A549 (cell line): ENCODE measurements at regions not wholly inside any gene's neighbourhood (a gene's known extent, or its start where the extent isn't known, plus 50 kb on each side); places are given as distances from the start of the nearest gene placed in this dataset.

Experiments used
- ATAC-seq, 2 experiments: fragments of 200-7000 bp in 1 of 2; fragments of >200 bp in 1 of 2; cut with Nextera tagmentation in 1 of 2; cut with Tn5 transposase in 1 of 2; 3 replicates each; pipeline versions ENCODE4 v1.8.0 to v1.9.1; 2018 to 2020; ENCODE audit warnings: mild to moderate bottlenecking in 1 of 2, moderate library complexity in 1 of 2
- CTCF ChIA-PET: fragments of 300-600 bp; sonication (Branson Sonifier 250); formaldehyde crosslinking; extraction: SDS; loops from one replicate; lab custom pipeline; 2021; ENCODE audit warnings: antibody characterized with exemption, inconsistent platforms; lab: Yijun Ruan, JAX
- POLR2A ChIA-PET: fragments of 350-600 bp; formaldehyde crosslinking; extraction: SDS; loops from one replicate; lab custom pipeline; 2021; ENCODE audit warnings: antibody characterized with exemption, inconsistent platforms; lab: Yijun Ruan, JAX
- DNase-seq, 2 experiments: peaks; one replicate each; pipeline versions ENCODE4 v3.0.0 to v3.0.0-alpha.2; 2011 to 2016; ENCODE audit warnings: low read depth in 1 of 2, low spot score in 1 of 2
- FAIRE-seq: peaks from 2 replicates; lab custom pipeline; 2011; peaks lifted over from hg19 to GRCh38; lab: Jason Lieb, UNC
- H3K27ac ChIP-seq, 2 experiments: fragments of >200 bp; sonication (Bioruptor Twin); formaldehyde crosslinking; 3 replicates each; pipeline ENCODE4 v1.5.1; 2016 to 2017
- H3K4me1 ChIP-seq: fragments of >200 bp; sonication (Bioruptor Twin); formaldehyde crosslinking; 3 replicates; pipeline ENCODE4 v1.6.1; 2016
- H3K4me2 ChIP-seq: fragments of >200 bp; sonication (Bioruptor Twin); formaldehyde crosslinking; 3 replicates; pipeline ENCODE4 v1.6.1; 2016
- H3K4me3 ChIP-seq: fragments of >200 bp; sonication (Bioruptor Twin); formaldehyde crosslinking; 3 replicates; pipeline ENCODE4 v1.5.1; 2016
- H3K9me3 ChIP-seq: fragments of >200 bp; sonication (Bioruptor Twin); formaldehyde crosslinking; 3 replicates; pipeline ENCODE4 v1.6.1; 2016
- BHLHE40 ChIP-seq: IDR thresholded peaks from 2 replicates; pipeline ENCODE4 v1.6.1; 2012; ENCODE audit warnings: low read depth, low read length, inconsistent platforms
- CBX8 ChIP-seq: fragments of 200-600 bp; sonication (generic); IDR thresholded peaks from 2 replicates; pipeline ENCODE4 v1.6.1; 2016
- CHD2 ChIP-seq: fragments of 150-350 bp; IDR thresholded peaks from 2 replicates; pipeline ENCODE4 v1.6.1; 2014; ENCODE audit warnings: low read length; ENCODE audit not compliant: partially characterized antibody
- CTCF ChIP-seq: fragments of >200 bp; sonication (Bioruptor Twin); formaldehyde crosslinking; IDR thresholded peaks from 3 replicates; pipeline ENCODE4 v1.5.1; 2016
- E2F6 ChIP-seq: IDR thresholded peaks from 2 replicates; pipeline ENCODE4 v1.6.1; 2012; ENCODE audit warnings: low read depth, borderline replicate concordance
- EHF ChIP-seq: fragments of 250-450 bp; sonication (Bioruptor Pico); IDR thresholded peaks from 2 replicates; pipeline ENCODE4 v1.5.0; 2020; ENCODE audit warnings: mild to moderate bottlenecking
- ELK1 ChIP-seq: fragments of 150-350 bp; IDR thresholded peaks from 2 replicates; pipeline ENCODE4 v1.6.1; 2014; ENCODE audit warnings: low read depth, mild to moderate bottlenecking, low read length
- FOSL2 ChIP-seq, 2 experiments: fragments of 450-650 bp in 1 of 2; fragments of >200 bp in 1 of 2; sonication (Bioruptor Twin) in 1 of 2; formaldehyde crosslinking; IDR thresholded peaks; 2 replicates each; pipeline versions ENCODE4 v1.5.0 to v1.6.1; 2016 to 2020; ENCODE audit warnings: mild to moderate bottlenecking in 1 of 2, moderate library complexity in 1 of 2
- FOXS1 ChIP-seq: fragments of 250-450 bp; sonication (Bioruptor Pico); IDR thresholded peaks from 2 replicates; pipeline ENCODE4 v1.5.0; 2020; ENCODE audit warnings: mild to moderate bottlenecking, moderate library complexity
- HDAC2 ChIP-seq: fragments of 200-600 bp; sonication (generic); IDR thresholded peaks from 2 replicates; pipeline ENCODE4 v1.6.1; 2016
- HOXB13 ChIP-seq: fragments of 250-450 bp; sonication (Bioruptor Pico); IDR thresholded peaks from 2 replicates; pipeline ENCODE4 v1.5.0; 2020; ENCODE audit warnings: low read depth, mild to moderate bottlenecking, moderate library complexity
- HOXB5 ChIP-seq: fragments of 250-450 bp; sonication (Bioruptor Pico); IDR thresholded peaks from 2 replicates; pipeline ENCODE4 v1.5.0; 2020; ENCODE audit warnings: mild to moderate bottlenecking, moderate library complexity
- KDM1A ChIP-seq: fragments of 200-600 bp; sonication (generic); IDR thresholded peaks from 2 replicates; pipeline ENCODE4 v1.6.1; 2016; ENCODE audit warnings: low read depth, mild to moderate bottlenecking
- MAX ChIP-seq: IDR thresholded peaks from 2 replicates; pipeline ENCODE4 v1.6.1; 2012
- MYC ChIP-seq: IDR thresholded peaks from 2 replicates; pipeline ENCODE4 v1.6.1; 2012; ENCODE audit warnings: mild to moderate bottlenecking, inconsistent platforms, low read length, improper control_type of control experiment, borderline replicate concordance
- NPAS2 ChIP-seq: fragments of 250-450 bp; sonication (Bioruptor Pico); IDR thresholded peaks from 2 replicates; pipeline ENCODE4 v1.8.0; 2022; ENCODE audit warnings: mild to moderate bottlenecking, moderate library complexity, borderline replicate concordance
- PHF8 ChIP-seq: fragments of 200-600 bp; sonication (generic); IDR thresholded peaks from 2 replicates; pipeline ENCODE4 v1.6.1; 2016; ENCODE audit warnings: low read depth, mild to moderate bottlenecking, antibody characterized with exemption, moderate library complexity, borderline replicate concordance
- RAD21 ChIP-seq, 2 experiments: fragments of >200 bp in 1 of 2; sonication (Bioruptor Twin) in 1 of 2; formaldehyde crosslinking in 1 of 2; IDR thresholded peaks in 1 of 2; conservative IDR thresholded peaks in 1 of 2; 2 replicates in 1 of 2; 3 replicates in 1 of 2; pipeline ENCODE4 v1.6.1; 2012 to 2018; ENCODE audit warnings: inconsistent platforms in 1 of 2
- REST ChIP-seq: fragments of 200-600 bp; sonication (generic); IDR thresholded peaks from 2 replicates; pipeline ENCODE4 v1.6.1; 2016; ENCODE audit warnings: antibody characterized with exemption, mild to moderate bottlenecking, moderate library complexity
- SREBF2 ChIP-seq: fragments of 450-650 bp; IDR thresholded peaks from 2 replicates; pipeline ENCODE4 v1.6.1; 2014; ENCODE audit warnings: mild to moderate bottlenecking, moderate library complexity
- TFCP2L1 ChIP-seq: fragments of 250-450 bp; sonication (Bioruptor Pico); IDR thresholded peaks from 2 replicates; pipeline ENCODE4 v1.5.0; 2021; ENCODE audit warnings: mild to moderate bottlenecking
- ZFP36 ChIP-seq: fragments of 450-650 bp; IDR thresholded peaks from 2 replicates; pipeline ENCODE4 v1.6.1; 2014; ENCODE audit warnings: borderline replicate concordance; ENCODE audit not compliant: partially characterized antibody
- ZSCAN20 ChIP-seq: fragments of 250-450 bp; sonication (Bioruptor Pico); IDR thresholded peaks from 2 replicates; pipeline ENCODE4 v1.8.0; 2022; ENCODE audit warnings: mild to moderate bottlenecking, moderate library complexity
- WGBS: methylation state at CpG from one replicate; pipeline ENCODE4 v1.1.6; 2017; ENCODE audit errors: missing lambda C conversion rate; 5-methylcytosine and 5-hydroxymethylcytosine counted together
- TF ChIP-seq, protein P1 (sequence below): fragments of 250-450 bp; sonication (Bioruptor Pico); IDR thresholded peaks from 2 replicates; pipeline ENCODE4 v1.5.0; 2020; ENCODE audit warnings: low read depth, mild to moderate bottlenecking, moderate library complexity
- TF ChIP-seq, protein P2 (sequence below): IDR thresholded peaks from 2 replicates; pipeline ENCODE4 v1.6.1; 2012
- TF ChIP-seq, protein P3 (sequence below): fragments of >200 bp; sonication (Bioruptor Twin); formaldehyde crosslinking; IDR thresholded peaks from 2 replicates; pipeline ENCODE4 v1.6.1; 2016

DNA sequence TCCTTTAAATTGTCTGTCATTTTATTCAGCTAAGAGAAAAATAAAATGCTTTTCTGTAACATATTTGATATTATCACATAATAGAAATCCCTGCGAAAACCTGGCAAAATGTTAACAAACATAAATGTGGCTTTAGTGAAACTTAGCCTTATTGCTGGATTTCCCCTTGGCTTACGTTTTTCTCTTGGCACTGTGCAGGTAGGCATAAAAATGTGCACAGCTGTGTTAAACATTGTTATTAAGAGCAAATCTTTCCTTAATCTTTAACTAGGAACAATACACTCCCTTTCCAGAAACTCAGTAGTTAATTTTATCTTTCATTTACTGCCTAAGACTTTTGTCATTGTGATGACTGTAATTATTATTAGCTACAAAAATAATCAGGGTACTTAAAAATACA is 202.4 kb upstream of the GNPDA2 start:
- ChIA-PET CTCF (no interaction called here), POLR2A (no interaction called here)
- H3K9me3 ChIP-seq, result no peaks in the 10 kb centered on the region
- no peaks in the 10 kb centered on the region for H3K4me1 ChIP-seq
- 2% methylated on average over 2 of the region's 2 CpGs for WGBS
- ATAC-seq, result no peak
- H3K4me3 ChIP-seq, result no peak overlapping the region
- FAIRE-seq, result no peak
- TF ChIP-seq SREBF2, result no peak
- TF ChIP-seq FOXS1 (CRISPR knock-in tag), result no peak
- TF ChIP-seq REST, result no peak
- TF ChIP-seq TFCP2L1 (CRISPR knock-in tag), result no peak
- no peak for TF ChIP-seq HOXB5 (CRISPR knock-in tag)
- no peak for TF ChIP-seq ELK1
- no peak for TF ChIP-seq BHLHE40
- TF ChIP-seq HOXB13, result no peak
- TF ChIP-seq FOSL2 (IDR thresholded peaks at IDR 0.05), result no peak
- TF ChIP-seq FOSL2 (CRISPR knock-in tag; IDR thresholded peaks at IDR 0.05), result no peak
- no peak for TF ChIP-seq NPAS2
- no peak for TF ChIP-seq MAX
- TF ChIP-seq MYC, result no peak
- no peak for TF ChIP-seq CBX8
- TF ChIP-seq, all 56 proteins: peak for 0
- DNase-seq, result no peak
- Histone ChIP-seq H3K4me2 (no peak overlapping the region), H3K27ac (no peak overlapping the region)

DNA sequence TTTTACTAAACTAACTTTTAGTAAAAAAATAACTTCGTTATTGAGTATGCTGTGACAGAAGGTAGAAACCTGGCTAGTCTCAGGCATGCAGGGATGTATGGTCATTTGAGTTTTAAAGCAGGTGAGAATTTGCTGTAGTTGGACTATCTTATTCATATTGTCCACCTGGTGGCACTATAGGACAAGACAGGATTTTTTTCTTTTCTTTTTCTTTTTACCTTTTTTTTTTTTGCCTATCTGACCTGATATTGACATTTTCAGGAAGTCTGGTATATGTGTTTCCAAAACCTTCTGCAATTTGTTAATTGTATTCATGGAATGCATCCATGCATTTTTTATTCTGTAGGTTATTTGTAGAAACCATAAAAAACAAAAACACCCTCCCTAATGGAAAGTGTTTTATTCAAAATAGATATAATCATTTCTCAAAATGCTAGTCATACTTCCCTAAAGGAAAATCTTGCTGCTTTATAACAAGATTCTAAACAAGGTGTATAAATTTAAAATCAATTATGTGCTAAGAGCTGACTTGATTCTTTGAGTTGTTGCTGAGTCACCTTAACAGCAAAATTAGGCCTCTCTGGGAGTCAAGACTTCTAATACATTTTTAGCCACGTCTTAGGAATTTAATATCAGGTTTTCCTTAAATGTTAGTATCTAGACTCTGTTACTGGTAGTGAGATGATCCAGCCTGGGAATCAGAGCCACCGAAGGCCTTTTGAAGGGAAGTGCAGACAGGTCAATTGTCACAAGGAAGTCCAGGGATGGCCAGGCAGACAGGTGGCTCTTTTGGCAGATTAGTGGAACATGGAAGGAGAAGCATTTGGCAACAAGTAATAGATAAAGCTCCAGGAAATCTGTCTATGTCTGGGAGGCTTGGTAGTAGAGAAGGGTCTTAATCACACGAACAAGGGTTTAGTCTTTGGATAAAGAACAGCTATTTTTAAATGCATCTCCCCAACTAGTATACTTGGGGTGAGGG is 201.3 kb upstream of the GNPDA2 start:
- Histone ChIP-seq H3K4me3 (no peak overlapping the region), H3K27ac (no peak overlapping the region), H3K4me2 (no peak overlapping the region), H3K4me1 (no peaks in the 10 kb centered on the region), H3K9me3 (no peaks in the 10 kb centered on the region)
- ChIA-PET POLR2A (no interaction called here), CTCF (no interaction called here)
- 18% methylated on average over 4 of the region's 4 CpGs for WGBS
- FAIRE-seq, result no peak
- no peak for ATAC-seq
- peak; percentile 0 to 13 for DNase-seq
- no peak for TF ChIP-seq ZSCAN20
- TF ChIP-seq HDAC2, result no peak
- no peak for TF ChIP-seq KDM1A
- no peak for TF ChIP-seq ZFP36
- TF ChIP-seq CTCF, result peak; percentile 46
- TF ChIP-seq, protein P1, sequence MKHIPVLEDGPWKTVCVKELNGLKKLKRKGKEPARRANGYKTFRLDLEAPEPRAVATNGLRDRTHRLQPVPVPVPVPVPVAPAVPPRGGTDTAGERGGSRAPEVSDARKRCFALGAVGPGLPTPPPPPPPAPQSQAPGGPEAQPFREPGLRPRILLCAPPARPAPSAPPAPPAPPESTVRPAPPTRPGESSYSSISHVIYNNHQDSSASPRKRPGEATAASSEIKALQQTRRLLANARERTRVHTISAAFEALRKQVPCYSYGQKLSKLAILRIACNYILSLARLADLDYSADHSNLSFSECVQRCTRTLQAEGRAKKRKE (CRISPR knock-in tag), result no peak
- no peak for TF ChIP-seq EHF
- TF ChIP-seq CHD2, result no peak
- TF ChIP-seq MAX, result no peak
- TF ChIP-seq PHF8, result no peak
- TF ChIP-seq RAD21 (conservative IDR thresholded peaks at IDR 0.05 in 1 of 2, IDR thresholded peaks at IDR 0.05 in 1 of 2), result peak; percentile 34 to 49; a peak in 4 of 5 replicates
- TF ChIP-seq, protein P2, sequence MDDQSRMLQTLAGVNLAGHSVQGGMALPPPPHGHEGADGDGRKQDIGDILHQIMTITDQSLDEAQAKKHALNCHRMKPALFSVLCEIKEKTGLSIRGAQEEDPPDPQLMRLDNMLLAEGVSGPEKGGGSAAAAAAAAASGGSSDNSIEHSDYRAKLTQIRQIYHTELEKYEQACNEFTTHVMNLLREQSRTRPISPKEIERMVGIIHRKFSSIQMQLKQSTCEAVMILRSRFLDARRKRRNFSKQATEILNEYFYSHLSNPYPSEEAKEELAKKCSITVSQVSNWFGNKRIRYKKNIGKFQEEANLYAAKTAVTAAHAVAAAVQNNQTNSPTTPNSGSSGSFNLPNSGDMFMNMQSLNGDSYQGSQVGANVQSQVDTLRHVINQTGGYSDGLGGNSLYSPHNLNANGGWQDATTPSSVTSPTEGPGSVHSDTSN, result no peak
- TF ChIP-seq, protein P3, sequence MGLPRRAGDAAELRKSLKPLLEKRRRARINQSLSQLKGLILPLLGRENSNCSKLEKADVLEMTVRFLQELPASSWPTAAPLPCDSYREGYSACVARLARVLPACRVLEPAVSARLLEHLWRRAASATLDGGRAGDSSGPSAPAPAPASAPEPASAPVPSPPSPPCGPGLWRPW, result no peak
- TF ChIP-seq BHLHE40, result no peak
- TF ChIP-seq E2F6, result no peak
